ENCODE measurements at regions not wholly inside any gene's neighbourhood (a gene's known extent, or its start where the extent isn't known, plus 50 kb on each side); places are given as distances from the start of the nearest gene placed in this dataset.

- TF ChIP-seq CTCF (IDR thresholded peaks at IDR 0.05) (no peak), POLR2A (IDR thresholded peaks at IDR 0.05) (no peak)
Observed at GRCh38 chr3:144480416-144480919, 508.8 kb downstream of the DIPK2A start.
